Gastroesophageal sphincter (tissue), 3 donors: ENCODE measurements at regions not wholly inside any gene's neighbourhood (a gene's known extent, or its start where the extent isn't known, plus 50 kb on each side); places are given as distances from the start of the nearest gene placed in this dataset.

Experiments
- EP300 ChIP-seq: sonication (generic); formaldehyde crosslinking; IDR thresholded peaks from one replicate; pipeline ENCODE4 v1.6.1; 2017; ENCODE audit warnings: antibody characterized with exemption, mild to moderate bottlenecking
- POLR2A ChIP-seq, 2 donors: fragments of 450-650 bp; IDR thresholded peaks; one replicate each; pipeline ENCODE4 v1.6.1; 2017; ENCODE audit warnings: antibody characterized with exemption in 2 of 2, mild to moderate bottlenecking in 2 of 2, moderate library complexity in 1 of 2
- POLR2AphosphoS5 ChIP-seq: sonication (generic); formaldehyde crosslinking; IDR thresholded peaks from one replicate; pipeline ENCODE4 v1.6.1; 2017; ENCODE audit warnings: antibody characterized with exemption
- TF ChIP-seq, protein P1 (sequence below), 4 experiments: fragments of 200-600 bp in 2 of 4; fragments of 450-650 bp in 2 of 4; sonication (generic) in 1 of 4; IDR thresholded peaks; one replicate each; pipeline ENCODE4 v1.5.1; 2017 to 2019; ENCODE audit warnings: antibody characterized with exemption in 4 of 4, mild to moderate bottlenecking in 2 of 4, moderate library complexity in 2 of 4

DNA sequence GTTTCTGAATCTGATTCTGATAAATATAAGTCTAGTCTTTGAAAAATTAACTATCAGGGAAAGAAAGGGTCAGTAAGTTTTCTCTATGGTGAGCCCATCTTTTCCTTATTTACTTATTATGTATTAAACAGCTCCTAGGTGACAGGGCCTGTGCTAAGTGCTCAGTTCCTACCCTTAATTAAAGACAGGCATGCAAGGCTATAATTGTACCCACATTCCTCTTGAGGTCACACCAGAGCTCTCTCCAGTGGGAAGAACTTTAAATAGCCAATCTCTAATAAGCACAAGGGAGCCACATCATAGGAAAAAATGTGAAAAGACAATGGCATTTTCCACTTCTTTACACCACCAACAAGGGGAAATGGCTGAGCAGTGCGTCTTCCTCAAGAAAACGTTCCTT, 421.8 kb upstream of the SLC35B3 start:
- no peak for TF ChIP-seq POLR2AphosphoS5
- TF ChIP-seq, protein P1, sequence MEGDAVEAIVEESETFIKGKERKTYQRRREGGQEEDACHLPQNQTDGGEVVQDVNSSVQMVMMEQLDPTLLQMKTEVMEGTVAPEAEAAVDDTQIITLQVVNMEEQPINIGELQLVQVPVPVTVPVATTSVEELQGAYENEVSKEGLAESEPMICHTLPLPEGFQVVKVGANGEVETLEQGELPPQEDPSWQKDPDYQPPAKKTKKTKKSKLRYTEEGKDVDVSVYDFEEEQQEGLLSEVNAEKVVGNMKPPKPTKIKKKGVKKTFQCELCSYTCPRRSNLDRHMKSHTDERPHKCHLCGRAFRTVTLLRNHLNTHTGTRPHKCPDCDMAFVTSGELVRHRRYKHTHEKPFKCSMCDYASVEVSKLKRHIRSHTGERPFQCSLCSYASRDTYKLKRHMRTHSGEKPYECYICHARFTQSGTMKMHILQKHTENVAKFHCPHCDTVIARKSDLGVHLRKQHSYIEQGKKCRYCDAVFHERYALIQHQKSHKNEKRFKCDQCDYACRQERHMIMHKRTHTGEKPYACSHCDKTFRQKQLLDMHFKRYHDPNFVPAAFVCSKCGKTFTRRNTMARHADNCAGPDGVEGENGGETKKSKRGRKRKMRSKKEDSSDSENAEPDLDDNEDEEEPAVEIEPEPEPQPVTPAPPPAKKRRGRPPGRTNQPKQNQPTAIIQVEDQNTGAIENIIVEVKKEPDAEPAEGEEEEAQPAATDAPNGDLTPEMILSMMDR (IDR thresholded peaks at IDR 0.05), result no peak
- TF ChIP-seq POLR2A (IDR thresholded peaks at IDR 0.05), result no peak
- no peak for TF ChIP-seq EP300
